T-helper 1 cell treated with Interleukin-12 subunit alpha and Interleukin-12 subunit beta and Interleukin-4 antibody, amounts not matched to agents 30 ng/mL and 1 ng/mL, for 36 hours (primary cell): ENCODE measurements at regions not wholly inside any gene's neighbourhood (a gene's known extent, or its start where the extent isn't known, plus 50 kb on each side); places are given as distances from the start of the nearest gene placed in this dataset.

Experiments used
- intact Hi-C: fragments of 100-400 bp; cut with micrococcal nuclease; formaldehyde crosslinking; loops from one replicate; pipeline ENCODE4 v1.15.1; 2024

DNA sequence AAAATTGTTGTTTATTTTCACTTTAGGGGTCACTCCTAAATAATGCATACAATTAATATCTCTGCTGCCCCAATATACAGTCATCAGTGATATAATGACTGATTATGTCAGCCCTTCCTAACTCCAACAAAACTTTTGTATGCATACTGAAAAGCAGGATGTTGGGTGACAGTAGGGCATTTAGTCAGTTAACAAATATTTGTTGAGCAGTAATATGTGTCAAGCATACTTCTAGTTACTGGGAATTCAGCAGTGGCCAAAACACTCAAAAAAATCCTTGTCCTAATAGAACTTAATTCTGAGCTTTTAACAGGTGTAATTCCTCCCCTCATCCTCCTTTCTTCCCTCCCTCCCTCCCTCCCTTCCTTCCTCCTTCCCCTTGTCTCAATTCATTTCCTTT lies 560.7 kb upstream of the KLHL1 start:
- intact Hi-C loops = no loop called here

DNA sequence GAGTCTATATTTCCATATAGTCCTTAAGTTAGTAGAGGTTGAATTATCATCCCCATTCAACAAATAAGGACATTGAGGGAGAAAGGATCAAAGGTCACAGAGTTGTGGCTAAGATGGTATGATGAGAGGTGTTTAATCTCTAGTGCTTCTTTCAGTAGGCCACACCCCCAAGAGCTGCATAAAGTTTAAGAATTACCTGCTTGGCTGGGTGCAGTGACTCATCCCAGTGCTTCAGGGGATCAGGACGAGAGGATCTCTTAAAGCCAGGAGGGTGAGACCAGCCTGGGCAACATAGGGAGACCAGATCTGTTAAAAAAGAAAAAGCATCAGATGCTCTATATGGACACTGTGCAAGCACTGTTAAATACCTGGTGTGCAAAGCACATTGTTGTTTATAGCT lies 560.0 kb upstream of the KLHL1 start:
- intact Hi-C loops = no loop called here

DNA sequence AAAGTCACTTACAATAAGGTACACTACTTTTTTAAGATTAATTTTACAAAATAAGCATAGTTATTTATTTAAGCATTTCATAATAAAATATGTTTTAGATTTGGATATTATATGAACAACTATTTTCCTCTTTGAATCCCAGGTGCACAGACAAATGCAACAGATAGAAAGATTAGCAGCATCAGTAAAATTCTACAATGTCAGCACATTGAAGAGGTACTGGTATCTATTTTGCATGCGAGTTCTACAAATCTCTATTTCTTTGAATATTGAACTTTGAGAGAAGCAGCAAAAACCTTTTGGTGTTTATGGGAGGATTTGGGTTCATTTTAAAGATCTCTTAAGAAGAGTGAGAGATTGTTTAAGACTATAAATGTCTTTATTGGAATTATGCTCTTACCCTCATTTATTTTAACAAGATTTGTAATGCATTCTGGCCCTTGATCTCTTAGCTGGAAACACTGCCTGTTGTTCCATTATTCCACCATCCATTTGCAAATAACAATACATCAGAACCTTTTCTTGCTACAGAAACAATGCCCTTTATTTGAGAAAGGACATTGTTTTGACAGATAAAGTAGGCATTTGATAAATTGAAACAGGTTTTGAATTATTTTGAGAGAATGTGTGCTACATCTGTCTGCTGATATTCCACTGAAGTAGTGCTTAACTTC lies 558.8 kb upstream of the KLHL1 start:
- intact Hi-C loops = no loop called here

DNA sequence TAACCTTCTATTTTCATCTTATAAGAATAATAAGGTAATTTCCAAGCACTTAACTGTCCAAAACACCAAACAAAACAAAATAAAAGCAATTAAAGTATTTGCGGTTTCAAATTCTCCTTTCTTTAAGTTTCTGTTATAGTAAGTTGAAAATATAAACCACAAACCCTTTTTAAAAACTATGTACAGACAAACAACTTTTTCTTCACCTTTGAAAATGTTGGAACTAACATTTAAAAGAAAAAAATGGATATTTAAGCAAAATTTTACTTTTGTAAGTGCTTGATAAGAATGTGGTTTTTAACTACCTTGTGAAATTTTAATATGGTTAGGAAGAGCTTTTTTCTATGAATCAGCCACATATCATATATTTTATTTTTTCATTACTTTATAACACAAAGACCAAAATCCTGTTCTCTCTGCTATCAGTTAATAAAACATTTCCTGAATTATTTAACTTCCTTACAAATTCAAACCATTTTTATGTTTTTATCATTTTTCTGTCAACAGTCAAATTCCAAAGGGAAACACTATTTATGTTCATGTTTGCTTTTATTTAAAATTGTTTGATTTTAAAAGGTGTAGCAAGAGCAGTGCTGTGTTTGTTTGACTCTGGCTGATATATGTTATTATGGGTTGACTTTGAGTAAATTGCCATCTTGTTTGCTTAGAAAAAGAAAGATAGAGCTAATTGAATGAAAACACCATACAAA lies 554.1 kb upstream of the KLHL1 start:
- intact Hi-C loops = no loop called here

DNA sequence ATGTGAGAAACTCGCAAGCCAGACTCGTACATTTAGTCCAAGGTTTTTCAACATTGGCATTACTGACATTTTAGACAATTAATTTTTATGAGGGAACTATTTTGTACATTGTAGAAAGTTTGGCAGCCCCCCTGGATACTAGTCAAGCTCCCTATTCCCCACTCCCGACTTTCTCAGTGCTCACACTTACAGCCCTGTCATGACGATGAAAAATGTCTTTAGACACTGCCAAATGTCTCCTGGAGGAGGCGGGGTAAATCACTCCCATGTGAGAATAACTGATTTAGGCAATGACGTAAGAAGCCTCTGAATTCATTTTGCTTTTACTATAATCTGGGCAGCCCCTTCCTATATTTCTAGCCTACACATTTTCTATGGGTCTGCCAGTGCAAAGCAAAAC lies 535.8 kb upstream of the KLHL1 start:
- intact Hi-C loops = no loop called here

DNA sequence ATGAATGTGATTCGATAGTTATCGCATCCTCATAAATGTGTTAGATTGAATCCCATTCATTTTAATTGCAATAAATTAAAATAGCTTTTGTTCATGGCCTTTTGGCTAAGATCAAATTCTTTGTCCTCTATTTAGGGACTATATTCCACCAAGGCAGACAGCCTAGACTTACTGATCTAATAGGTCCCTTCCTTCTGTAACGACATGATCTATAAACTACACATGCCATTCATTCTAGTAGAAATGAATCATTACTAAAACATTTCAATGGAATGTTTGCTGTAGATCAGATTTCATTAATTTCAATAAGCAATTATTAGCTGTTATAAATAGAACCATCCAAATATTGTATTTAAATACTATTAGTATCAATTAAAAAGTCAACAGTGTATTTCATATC lies 526.6 kb upstream of the KLHL1 start:
- intact Hi-C loops = no loop called here

DNA sequence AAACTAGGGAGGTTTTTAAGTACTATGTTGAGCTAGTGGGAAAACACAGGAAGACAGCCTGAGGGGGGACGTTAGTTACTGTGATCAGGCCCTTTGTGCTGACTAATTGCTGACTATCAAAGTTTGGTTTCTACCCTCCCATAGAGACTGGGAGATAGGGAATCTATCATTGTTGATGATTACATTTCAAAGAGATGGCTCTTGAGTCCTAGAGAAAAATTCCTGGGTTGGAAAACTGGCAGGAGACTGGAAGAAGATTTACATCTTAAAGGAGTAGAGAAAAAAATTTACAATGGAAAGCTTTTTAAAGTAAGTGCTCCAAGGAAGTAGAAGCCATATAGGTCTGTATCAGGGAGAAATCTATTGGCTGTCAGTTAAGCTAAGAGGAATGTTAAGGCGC lies 522.0 kb upstream of the KLHL1 start:
- intact Hi-C loops = no loop called here

DNA sequence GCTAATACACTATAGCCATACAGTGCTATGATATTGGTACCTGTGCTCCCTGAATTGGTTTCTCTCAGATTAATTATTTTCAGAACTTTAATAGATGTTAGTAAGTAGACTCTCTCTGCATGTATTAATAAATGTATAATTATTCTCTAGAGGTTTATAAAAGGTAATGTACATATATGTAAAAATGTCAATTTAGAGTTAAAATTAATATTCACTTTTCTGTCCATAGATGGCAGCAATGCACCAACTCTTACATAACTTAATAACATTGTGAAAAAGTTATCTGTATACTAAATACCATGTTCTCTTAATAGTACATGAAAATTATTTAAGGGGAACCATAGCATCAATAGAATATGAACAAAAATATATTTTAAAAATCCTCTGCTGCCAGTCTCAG lies 515.0 kb upstream of the KLHL1 start:
- intact Hi-C loops = loop anchor here (2.0 kb wide), 1 partner anchor 1256 kb away; no protein-coding TSS in a partner anchor

DNA sequence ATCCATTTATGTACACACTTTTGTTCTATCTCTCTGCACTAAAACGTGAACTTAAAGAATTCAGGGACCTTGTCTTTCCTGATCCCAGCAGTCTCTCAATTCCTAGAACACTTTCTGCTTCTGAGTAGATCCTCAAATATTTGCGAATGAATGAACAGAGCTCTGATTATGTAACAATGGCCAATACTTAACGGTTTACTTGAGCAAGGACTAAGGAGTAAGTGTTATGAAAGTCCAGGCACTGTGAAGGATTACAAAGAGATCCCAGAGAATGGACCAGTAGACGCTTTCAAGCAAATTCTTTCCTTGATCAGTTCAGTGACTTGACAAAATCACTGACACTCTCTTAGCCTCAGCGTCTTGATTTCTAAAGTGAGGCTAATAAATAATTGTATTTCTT lies 514.5 kb upstream of the KLHL1 start:
- intact Hi-C loops = loop anchor here (2.0 kb wide), 1 partner anchor 1256 kb away; no protein-coding TSS in a partner anchor

DNA sequence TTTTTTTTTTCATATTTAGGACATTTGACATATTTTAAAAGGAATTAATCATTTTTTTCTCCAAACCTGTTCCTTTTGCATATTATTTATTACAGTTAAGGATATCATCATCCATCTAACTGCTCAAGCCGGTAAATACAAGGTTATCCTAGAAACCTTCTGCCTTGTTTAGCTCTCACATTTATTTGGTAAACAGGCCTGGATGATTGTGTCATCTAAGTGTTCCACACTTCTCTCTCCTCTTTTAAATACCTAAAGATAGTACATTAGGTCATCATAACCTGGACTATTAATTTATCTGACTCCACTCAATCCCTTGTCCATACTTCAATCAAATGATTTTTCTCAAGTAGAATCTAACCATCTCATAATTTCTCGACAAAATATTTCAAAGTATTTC lies 511.7 kb upstream of the KLHL1 start:
- intact Hi-C loops = no loop called here

DNA sequence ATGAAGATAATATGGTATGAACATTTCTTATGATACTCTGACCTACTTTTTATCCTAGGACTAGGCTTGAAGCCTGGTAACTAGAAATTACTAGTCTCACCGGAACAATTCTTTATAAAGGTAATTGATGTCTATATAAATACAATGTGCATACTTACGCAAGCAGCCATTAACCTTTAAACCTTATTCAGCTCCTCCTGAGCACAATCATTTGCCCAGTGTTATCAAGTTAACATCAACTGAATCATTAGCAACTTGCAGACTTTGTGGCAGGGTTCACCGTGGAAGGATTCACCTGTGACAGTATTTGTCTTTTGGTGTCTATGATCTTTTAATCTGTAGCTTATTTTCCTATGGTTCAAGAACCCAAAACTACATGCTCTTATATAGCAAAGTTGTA lies 508.6 kb upstream of the KLHL1 start:
- intact Hi-C loops = no loop called here

DNA sequence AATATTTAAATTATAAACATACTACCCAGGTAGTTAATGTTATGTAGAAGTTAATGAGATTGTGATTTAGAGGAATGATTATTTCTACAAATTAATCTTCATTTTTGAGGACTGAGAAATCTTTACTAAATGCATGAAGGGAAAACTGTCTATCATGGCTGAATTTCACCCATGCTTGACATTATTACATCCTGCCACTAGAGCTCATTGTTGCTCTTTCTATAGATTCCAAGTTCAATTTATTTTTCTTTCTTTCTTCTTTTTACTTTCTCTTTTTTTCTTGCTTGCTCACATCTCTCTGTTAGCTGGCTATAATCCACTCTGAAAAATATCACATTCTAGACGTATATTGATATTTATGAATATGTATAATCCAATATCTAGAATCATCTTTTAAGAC lies 505.0 kb upstream of the KLHL1 start:
- intact Hi-C loops = no loop called here

DNA sequence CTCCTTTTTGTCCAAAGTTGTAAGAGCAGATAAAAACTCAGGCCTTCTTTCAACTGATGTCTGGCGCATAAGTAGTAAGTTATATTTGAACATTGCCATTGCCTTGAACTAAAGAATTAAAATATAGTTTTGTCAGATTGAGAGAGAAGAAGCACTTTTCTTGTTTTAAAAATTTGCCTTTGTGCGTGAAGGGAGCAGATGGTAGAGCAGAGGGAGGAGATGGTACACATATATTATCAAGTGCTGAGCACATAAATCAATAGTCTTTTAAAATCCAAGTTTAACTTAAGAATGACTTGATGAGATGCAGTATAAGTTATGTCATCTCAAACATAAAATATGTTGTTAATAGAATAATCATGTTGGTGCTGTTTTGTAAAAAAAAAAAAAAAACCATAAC lies 504.6 kb upstream of the KLHL1 start:
- intact Hi-C loops = no loop called here

DNA sequence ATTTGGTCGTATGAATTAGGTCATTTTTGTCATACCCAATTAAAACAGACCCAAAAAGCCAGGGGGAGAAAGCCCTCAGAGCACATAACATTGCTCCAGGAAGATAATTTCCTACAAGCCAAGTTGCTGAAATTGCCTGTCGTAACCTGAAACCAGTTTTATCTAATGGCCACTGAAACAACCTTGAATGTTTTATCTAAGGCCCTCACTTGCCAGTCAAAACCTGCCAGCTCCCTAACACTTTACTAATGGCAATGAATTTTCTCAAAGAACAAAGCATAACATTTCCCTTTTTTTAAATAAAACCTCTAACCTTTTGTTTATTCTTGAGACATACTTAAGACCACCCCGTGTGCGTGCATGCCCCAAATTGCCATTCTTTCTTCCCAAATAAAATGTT lies 496.2 kb upstream of the KLHL1 start:
- intact Hi-C loops = no loop called here

DNA sequence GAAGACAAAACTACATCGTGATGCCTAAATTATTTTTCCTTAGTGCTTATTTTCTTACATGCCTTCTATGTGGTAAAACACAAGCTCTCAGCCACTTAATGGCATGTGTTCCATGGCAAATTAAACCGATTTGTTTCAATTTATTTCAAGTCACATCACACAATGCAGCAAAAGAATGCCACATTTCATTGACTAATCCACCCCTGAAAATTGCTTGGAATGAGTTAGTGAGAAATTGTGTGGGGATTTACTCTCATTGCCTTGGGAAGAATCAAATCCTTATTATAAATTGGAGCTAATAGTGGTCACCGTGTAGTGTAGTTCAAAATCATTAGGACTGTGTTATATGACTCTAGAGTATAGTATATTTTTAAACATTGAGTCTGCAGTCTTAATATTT lies 485.5 kb upstream of the KLHL1 start:
- intact Hi-C loops = no loop called here

DNA sequence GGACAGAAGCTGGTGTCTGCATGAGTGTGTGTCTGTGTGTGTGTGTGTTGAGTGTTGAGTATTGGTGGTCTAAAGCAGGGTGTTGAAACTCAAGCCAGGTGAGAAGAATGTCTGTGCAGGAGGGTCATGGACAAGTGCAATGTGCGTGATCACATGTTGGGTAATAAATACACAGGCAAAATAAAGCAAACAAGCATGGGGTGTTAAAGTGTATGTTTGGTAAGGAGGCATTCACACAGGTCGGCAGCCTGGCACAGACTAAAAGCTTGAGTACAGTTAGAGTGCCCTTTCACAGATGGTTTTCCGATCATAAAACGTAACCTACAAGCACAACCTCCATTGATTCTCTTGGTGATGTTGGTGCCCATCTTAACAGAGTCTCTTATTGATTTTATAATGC lies 476.9 kb upstream of the KLHL1 start:
- intact Hi-C loops = no loop called here

DNA sequence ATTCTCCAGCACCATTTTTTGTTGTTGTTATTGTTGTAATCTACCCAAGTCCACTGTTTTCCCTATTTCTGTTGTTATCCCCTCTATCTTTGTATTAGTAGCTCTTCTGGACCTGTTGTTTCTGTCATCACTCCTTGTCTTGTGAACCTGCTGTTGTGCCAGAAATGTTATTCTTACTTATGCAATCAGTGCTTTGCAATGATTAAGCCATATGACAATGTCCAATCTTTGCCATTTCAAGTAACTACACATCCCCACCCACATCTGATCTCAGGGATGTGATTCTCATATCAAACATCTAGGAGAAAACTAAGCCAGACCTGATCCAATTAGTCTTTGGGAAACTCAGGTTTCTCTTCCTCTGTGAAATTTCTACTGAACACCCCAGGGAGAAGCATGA lies 472.6 kb upstream of the KLHL1 start:
- intact Hi-C loops = no loop called here

DNA sequence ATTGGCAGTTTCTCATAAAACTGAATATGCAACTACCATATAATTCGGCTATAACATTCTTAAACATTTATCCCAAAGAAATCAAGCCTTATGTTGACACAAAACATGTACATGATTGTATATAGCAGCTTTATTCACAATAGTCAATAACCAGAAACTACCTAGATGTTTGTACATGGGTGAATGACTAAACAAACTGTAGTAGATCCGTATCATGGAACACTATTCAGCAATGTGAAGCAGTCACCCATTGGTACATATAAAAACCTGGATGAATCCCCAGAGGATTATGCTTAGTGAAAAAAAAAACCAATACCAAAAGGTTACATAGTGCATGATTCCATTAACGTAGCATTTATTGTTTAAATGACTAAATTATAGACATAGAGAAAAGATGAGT lies 471.7 kb upstream of the KLHL1 start:
- intact Hi-C loops = no loop called here

DNA sequence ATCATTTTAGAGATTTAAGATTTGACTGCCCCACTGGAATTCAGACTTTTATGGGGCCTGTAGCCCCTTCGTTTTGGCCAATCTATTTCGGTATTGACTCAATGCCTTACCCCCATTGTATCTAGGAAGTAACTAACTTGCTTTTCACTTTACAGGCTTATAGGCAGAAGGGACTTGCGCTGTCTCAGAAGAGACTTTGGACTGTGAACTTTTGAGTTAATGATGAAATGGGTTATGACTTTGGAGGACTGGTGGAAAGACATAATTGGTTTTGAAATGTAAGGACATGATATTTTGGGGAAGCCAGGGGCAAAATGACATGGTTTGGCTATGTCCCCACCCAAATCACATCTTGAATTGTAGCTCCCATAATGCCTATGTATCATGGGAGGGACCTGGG lies 463.0 kb upstream of the KLHL1 start:
- intact Hi-C loops = no loop called here

DNA sequence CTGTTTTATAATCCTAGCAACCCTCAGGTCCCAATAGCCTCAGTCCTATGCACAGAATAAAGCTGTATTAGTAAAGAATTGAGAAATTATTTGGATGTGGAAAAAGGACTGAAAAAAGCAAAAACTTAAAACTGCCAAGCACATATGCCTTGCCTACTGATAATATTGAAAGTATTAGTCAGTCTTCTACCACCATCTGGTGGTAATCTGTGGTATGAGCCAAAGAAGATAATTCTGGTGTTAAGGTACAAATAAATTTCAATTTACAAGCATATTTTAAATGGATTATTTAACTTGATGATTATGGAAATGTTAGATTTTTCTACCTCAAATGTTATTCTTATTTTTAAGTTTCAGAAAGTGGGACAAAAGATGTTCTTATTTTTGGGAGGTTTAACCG lies 460.3 kb upstream of the KLHL1 start:
- intact Hi-C loops = loop anchor here (2.0 to 5.0 kb wide), 2 partner anchors 471 to 1030 kb away; no protein-coding TSS in a partner anchor

DNA sequence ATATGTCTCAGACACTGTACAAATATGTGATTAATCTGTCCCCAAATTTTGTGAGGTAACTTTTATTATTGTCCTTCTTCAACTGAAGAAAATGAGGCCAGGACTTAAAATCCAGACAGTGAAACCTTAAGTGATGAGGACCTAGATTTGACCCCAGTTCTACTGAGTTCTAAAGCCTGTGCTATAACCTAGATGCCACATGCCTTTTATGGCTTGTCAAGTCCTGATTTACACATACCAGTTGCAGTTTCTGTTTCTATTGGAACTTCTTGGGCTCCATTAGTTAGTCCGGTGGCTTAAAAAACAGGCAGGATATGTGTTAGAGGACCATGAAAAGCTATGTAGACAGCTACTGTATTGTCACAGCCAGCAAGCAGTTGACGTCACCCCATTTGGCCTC lies 436.5 kb upstream of the KLHL1 start:
- intact Hi-C loops = no loop called here

DNA sequence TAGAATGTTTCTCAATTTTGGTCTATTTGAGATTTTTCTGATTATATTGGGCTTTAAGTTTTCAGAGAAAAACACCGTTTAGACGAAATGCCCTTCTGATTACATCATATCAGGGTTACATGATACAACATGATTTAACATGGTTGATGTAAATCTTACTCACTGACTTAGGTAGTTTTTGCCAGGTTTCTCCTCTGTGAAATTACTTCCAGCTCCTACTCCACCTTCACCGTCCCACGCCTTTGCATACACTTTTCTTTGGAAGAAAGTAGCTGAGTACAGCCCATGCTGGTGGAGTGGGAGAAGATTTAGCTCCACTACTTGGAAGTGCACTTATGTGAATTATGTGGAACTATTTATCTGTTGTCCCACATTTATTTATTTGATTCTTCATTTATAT lies 433.2 kb upstream of the KLHL1 start:
- intact Hi-C loops = no loop called here

DNA sequence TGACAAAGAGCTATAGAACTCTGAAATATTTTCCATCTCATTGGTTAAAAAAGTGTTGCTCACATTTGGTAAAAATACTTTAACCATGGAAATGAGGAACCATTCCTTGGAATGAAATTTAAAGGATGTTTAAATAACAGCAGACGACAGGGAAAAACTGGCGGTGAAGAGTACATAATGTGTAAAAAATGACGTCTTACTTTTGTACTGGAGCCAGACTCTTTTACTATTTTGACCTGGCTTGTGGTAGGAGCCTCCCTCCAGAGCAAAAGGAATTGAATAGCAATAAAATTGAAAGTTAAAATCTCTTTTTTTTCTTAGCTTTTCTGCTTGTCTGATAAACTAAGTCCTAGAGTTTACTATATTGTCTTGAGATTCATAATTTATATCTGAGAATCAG lies 426.2 kb upstream of the KLHL1 start:
- intact Hi-C loops = no loop called here
